ENCODE measurements at regions not wholly inside any gene's neighbourhood (a gene's known extent, or its start where the extent isn't known, plus 50 kb on each side); places are given as distances from the start of the nearest gene placed in this dataset.

DNA sequence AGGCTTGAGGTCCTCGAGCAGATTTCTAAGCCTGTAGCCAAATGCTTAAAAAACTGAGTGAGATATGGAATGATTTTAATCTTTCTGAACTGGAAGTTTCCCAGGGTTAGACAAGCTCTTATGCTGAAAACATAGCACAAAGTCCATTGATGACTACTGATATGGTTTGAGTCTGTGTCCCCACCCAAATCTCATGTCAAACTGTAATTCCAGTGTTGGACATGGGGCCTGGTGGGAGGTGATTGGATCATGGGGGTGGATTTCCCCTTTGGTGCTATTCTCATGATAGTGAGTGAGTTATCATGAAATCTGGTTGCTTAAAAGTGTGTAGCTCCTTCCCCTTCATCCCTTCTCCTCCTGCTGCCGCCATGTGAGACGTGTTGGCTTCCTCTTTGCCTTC, 454.9 kb downstream of the SPRY1 start:
- no peaks in the 10 kb centered on the region for H3K9me2 ChIP-seq (ENCODE audit: insufficient read depth, low read length)
- H3F3A ChIP-seq (ENCODE audit: insufficient read depth, low read length, poor library complexity, severe bottlenecking), result no peaks in the 10 kb centered on the region
- H3K27ac ChIP-seq (ENCODE audit: low read length), result no peak overlapping the region
- no peaks in the 10 kb centered on the region for H3K27me3 ChIP-seq (ENCODE audit: insufficient read depth, low read depth, low read length)
- no peaks in the 10 kb centered on the region for H3K9me3 ChIP-seq (ENCODE audit: low read length)
- no peaks in the 10 kb centered on the region for H3K79me2 ChIP-seq (replicated peaks; ENCODE audit: insufficient read depth, low read length)
- H3K4me2 ChIP-seq (ENCODE audit: low read length), result no peak overlapping the region
- H2AFZ ChIP-seq (ENCODE audit: low read depth, low read length), result no peak overlapping the region
- no peak overlapping the region for H3K4me3 ChIP-seq (ENCODE audit: low read length)
- TF ChIP-seq TAF1 (IDR thresholded peaks at IDR 0.05; ENCODE audit: low read depth), result no peak
- TF ChIP-seq RAD21 (conservative IDR thresholded peaks at IDR 0.05), result no peak
- TF ChIP-seq SMC3 (conservative IDR thresholded peaks at IDR 0.05; ENCODE audit: poor library complexity), result no peak
- no peak for TF ChIP-seq EP300 (conservative IDR thresholded peaks at IDR 0.05; ENCODE audit: poor library complexity, severe bottlenecking)
- no peak for TF ChIP-seq EZH2 (IDR thresholded peaks at IDR 0.05; ENCODE audit: borderline replicate concordance, insufficient read depth, low read length, poor library complexity, severe bottlenecking)
- no peak for TF ChIP-seq POLR2AphosphoS5 (IDR thresholded peaks at IDR 0.05)
- TF ChIP-seq, protein P1, sequence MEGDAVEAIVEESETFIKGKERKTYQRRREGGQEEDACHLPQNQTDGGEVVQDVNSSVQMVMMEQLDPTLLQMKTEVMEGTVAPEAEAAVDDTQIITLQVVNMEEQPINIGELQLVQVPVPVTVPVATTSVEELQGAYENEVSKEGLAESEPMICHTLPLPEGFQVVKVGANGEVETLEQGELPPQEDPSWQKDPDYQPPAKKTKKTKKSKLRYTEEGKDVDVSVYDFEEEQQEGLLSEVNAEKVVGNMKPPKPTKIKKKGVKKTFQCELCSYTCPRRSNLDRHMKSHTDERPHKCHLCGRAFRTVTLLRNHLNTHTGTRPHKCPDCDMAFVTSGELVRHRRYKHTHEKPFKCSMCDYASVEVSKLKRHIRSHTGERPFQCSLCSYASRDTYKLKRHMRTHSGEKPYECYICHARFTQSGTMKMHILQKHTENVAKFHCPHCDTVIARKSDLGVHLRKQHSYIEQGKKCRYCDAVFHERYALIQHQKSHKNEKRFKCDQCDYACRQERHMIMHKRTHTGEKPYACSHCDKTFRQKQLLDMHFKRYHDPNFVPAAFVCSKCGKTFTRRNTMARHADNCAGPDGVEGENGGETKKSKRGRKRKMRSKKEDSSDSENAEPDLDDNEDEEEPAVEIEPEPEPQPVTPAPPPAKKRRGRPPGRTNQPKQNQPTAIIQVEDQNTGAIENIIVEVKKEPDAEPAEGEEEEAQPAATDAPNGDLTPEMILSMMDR (IDR thresholded peaks at IDR 0.05; ENCODE audit: poor library complexity, severe bottlenecking), result no peak
- TF ChIP-seq, protein P2, sequence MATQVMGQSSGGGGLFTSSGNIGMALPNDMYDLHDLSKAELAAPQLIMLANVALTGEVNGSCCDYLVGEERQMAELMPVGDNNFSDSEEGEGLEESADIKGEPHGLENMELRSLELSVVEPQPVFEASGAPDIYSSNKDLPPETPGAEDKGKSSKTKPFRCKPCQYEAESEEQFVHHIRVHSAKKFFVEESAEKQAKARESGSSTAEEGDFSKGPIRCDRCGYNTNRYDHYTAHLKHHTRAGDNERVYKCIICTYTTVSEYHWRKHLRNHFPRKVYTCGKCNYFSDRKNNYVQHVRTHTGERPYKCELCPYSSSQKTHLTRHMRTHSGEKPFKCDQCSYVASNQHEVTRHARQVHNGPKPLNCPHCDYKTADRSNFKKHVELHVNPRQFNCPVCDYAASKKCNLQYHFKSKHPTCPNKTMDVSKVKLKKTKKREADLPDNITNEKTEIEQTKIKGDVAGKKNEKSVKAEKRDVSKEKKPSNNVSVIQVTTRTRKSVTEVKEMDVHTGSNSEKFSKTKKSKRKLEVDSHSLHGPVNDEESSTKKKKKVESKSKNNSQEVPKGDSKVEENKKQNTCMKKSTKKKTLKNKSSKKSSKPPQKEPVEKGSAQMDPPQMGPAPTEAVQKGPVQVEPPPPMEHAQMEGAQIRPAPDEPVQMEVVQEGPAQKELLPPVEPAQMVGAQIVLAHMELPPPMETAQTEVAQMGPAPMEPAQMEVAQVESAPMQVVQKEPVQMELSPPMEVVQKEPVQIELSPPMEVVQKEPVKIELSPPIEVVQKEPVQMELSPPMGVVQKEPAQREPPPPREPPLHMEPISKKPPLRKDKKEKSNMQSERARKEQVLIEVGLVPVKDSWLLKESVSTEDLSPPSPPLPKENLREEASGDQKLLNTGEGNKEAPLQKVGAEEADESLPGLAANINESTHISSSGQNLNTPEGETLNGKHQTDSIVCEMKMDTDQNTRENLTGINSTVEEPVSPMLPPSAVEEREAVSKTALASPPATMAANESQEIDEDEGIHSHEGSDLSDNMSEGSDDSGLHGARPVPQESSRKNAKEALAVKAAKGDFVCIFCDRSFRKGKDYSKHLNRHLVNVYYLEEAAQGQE (IDR thresholded peaks at IDR 0.05; ENCODE audit: borderline replicate concordance), result no peak
- no peak for TF ChIP-seq MXI1 (conservative IDR thresholded peaks at IDR 0.05; ENCODE audit: poor library complexity, severe bottlenecking)
- no peaks in the 10 kb centered on the region for H3K36me3 ChIP-seq (ENCODE audit: insufficient read depth, low read length)
- no peaks in the 10 kb centered on the region for H4K20me1 ChIP-seq (ENCODE audit: insufficient read depth)
- H3K9ac ChIP-seq (ENCODE audit: low read length), result no peak overlapping the region

DNA sequence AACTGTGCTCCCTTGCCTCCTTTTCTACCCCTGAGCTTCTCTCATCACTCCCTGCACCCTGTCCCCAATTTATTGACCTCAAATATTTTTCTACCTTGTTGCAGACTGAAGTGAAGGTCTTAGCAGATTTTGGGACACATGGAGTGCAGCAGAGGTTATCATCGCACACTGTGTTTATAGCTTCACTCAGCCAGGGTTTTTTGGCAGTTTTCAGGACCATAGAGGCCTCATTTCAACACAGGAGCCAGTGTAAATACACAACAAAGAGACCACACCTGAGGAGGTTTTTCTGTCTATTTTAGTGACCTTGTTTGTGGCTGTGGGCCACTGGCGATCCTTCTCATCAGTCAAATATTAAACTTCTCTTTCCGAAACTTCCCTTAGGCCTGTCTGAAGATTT, 457.1 kb downstream of the SPRY1 start:
- H3K36me3 ChIP-seq (ENCODE audit: insufficient read depth, low read length), result no peaks in the 10 kb centered on the region
- no peaks in the 10 kb centered on the region for H3K9me2 ChIP-seq (ENCODE audit: insufficient read depth, low read length)
- no peaks in the 10 kb centered on the region for H3F3A ChIP-seq (ENCODE audit: insufficient read depth, low read length, poor library complexity, severe bottlenecking)
- H3K4me3 ChIP-seq (ENCODE audit: low read length), result no peak overlapping the region
- TF ChIP-seq SMC3 (conservative IDR thresholded peaks at IDR 0.05; ENCODE audit: poor library complexity) (no peak), MXI1 (conservative IDR thresholded peaks at IDR 0.05; ENCODE audit: poor library complexity, severe bottlenecking) (no peak)
- TF ChIP-seq, protein P1 (IDR thresholded peaks at IDR 0.05; ENCODE audit: poor library complexity, severe bottlenecking), result no peak
- no peaks in the 10 kb centered on the region for H3K9me3 ChIP-seq (ENCODE audit: low read length)
- H3K27ac ChIP-seq (ENCODE audit: low read length), result no peak overlapping the region
- H3K4me2 ChIP-seq (ENCODE audit: low read length), result no peak overlapping the region
- no peak overlapping the region for H3K9ac ChIP-seq (ENCODE audit: low read length)
- H3K79me2 ChIP-seq (replicated peaks; ENCODE audit: insufficient read depth, low read length), result no peaks in the 10 kb centered on the region
- H4K20me1 ChIP-seq (ENCODE audit: insufficient read depth), result no peaks in the 10 kb centered on the region
- H2AFZ ChIP-seq (ENCODE audit: low read depth, low read length), result no peak overlapping the region
- H3K27me3 ChIP-seq (ENCODE audit: insufficient read depth, low read depth, low read length), result no peaks in the 10 kb centered on the region

Data from neural cell (in vitro differentiated cells).